Neural cell (in vitro differentiated cells): ENCODE measurements at regions not wholly inside any gene's neighbourhood (a gene's known extent, or its start where the extent isn't known, plus 50 kb on each side); places are given as distances from the start of the nearest gene placed in this dataset.

Source experiments
- H2AFZ ChIP-seq: fragments of 200-600, 300-800 bp; sonication (generic), shearing (Covaris generic); 2 replicates; pipeline ENCODE4 v1.6.0; 2014; ENCODE audit warnings: low read depth, mild to moderate bottlenecking, antibody characterized with exemption, low read length, moderate library complexity
- H3F3A ChIP-seq: fragments of 200-600 bp; shearing (Covaris generic); 2 replicates; pipeline ENCODE4 v1.6.1; 2016; ENCODE audit warnings: mild to moderate bottlenecking, moderate library complexity, mixed read lengths, antibody characterized with exemption, low read length; ENCODE audit not compliant: insufficient read depth, poor library complexity, severe bottlenecking
- H3K27ac ChIP-seq: fragments of 200-600, 300-800 bp; sonication (generic), shearing (Covaris generic); 2 replicates; pipeline ENCODE4 v1.5.1; 2014; ENCODE audit warnings: mild to moderate bottlenecking, low read length, moderate library complexity
- H3K27me3 ChIP-seq: fragments of 300-800, 200-600 bp; sonication (generic), shearing (Covaris generic); 2 replicates; pipeline ENCODE4 v1.6.0; 2014; ENCODE audit warnings: mild to moderate bottlenecking, low read depth, low read length, moderate library complexity; ENCODE audit not compliant: insufficient read depth
- H3K36me3 ChIP-seq: fragments of 300-800, 200-600 bp; sonication (generic), shearing (Covaris generic); 2 replicates; pipeline ENCODE4 v1.5.1; 2014; ENCODE audit warnings: mild to moderate bottlenecking, antibody characterized with exemption, low read length, moderate library complexity; ENCODE audit not compliant: insufficient read depth
- H3K4me2 ChIP-seq: fragments of 300-800, 200-600 bp; sonication (generic), shearing (Covaris generic); 2 replicates; pipeline ENCODE4 v1.6.0; 2014; ENCODE audit warnings: mild to moderate bottlenecking, low read length
- H3K4me3 ChIP-seq: fragments of 300-800, 200-600 bp; sonication (generic), shearing (Covaris generic); 2 replicates; pipeline ENCODE4 v1.5.1; 2014; ENCODE audit warnings: mild to moderate bottlenecking, low read length, moderate library complexity
- H3K79me2 ChIP-seq: fragments of 200-600 bp; shearing (Covaris generic); replicated peaks from 2 replicates; pipeline ENCODE4 v1.6.0; 2014; ENCODE audit warnings: mild to moderate bottlenecking, low read length, moderate library complexity; ENCODE audit not compliant: insufficient read depth
- H3K9ac ChIP-seq: fragments of 300-800, 200-600 bp; sonication (generic), shearing (Covaris generic); 2 replicates; pipeline ENCODE4 v1.6.1; 2016; ENCODE audit warnings: mild to moderate bottlenecking, low read length, mixed read lengths
- H3K9me2 ChIP-seq: fragments of 200-600 bp; shearing (Covaris generic); 2 replicates; pipeline ENCODE4 v1.6.1; 2016; ENCODE audit warnings: mild to moderate bottlenecking, low read length, mixed read lengths; ENCODE audit not compliant: insufficient read depth
- H3K9me3 ChIP-seq: fragments of 200-600, 300-800 bp; sonication (generic), shearing (Covaris generic); 2 replicates; pipeline ENCODE4 v1.6.1; 2016; ENCODE audit warnings: mild to moderate bottlenecking, mixed run types, low read length, moderate library complexity, mixed read lengths
- H4K20me1 ChIP-seq: fragments of 200-600 bp; shearing (Covaris generic); 2 replicates; pipeline ENCODE4 v1.6.1; 2016; ENCODE audit warnings: mild to moderate bottlenecking, mixed run types; ENCODE audit not compliant: insufficient read depth
- CTCF ChIP-seq: fragments of 450-650 bp; IDR thresholded peaks from 2 replicates; pipeline ENCODE4 v1.5.1; 2014; ENCODE audit warnings: antibody characterized with exemption, mild to moderate bottlenecking, moderate library complexity; ENCODE audit not compliant: poor library complexity, severe bottlenecking
- EP300 ChIP-seq: fragments of 450-650 bp; conservative IDR thresholded peaks from 2 replicates; pipeline ENCODE4 v1.6.1; 2014; ENCODE audit warnings: antibody characterized with exemption, mild to moderate bottlenecking, moderate library complexity; ENCODE audit not compliant: poor library complexity, severe bottlenecking
- EZH2 ChIP-seq: fragments of 200-600, 300-800 bp; shearing (Covaris generic), sonication (generic); IDR thresholded peaks from 2 replicates; pipeline ENCODE4 v1.6.1; 2014; ENCODE audit warnings: antibody characterized with exemption, low read length, borderline replicate concordance, mild to moderate bottlenecking; ENCODE audit not compliant: insufficient read depth, poor library complexity, severe bottlenecking
- MXI1 ChIP-seq: fragments of 450-650 bp; conservative IDR thresholded peaks from 2 replicates; pipeline ENCODE4 v1.6.1; 2014; ENCODE audit warnings: antibody characterized with exemption, mild to moderate bottlenecking; ENCODE audit not compliant: poor library complexity, severe bottlenecking
- POLR2AphosphoS5 ChIP-seq: IDR thresholded peaks from 2 replicates; pipeline ENCODE4 v1.6.1; 2012
- RAD21 ChIP-seq: fragments of 450-650 bp; conservative IDR thresholded peaks from 2 replicates; pipeline ENCODE4 v1.6.1; 2014; ENCODE audit warnings: antibody characterized with exemption, mild to moderate bottlenecking, moderate library complexity
- SMC3 ChIP-seq: fragments of 450-650 bp; conservative IDR thresholded peaks from 2 replicates; pipeline ENCODE4 v1.6.1; 2014; ENCODE audit warnings: antibody characterized with exemption, mild to moderate bottlenecking, moderate library complexity; ENCODE audit not compliant: poor library complexity
- TAF1 ChIP-seq: IDR thresholded peaks from 2 replicates; pipeline ENCODE4 v1.6.1; 2012; ENCODE audit warnings: low read depth
- TF ChIP-seq, protein P1 (sequence below): IDR thresholded peaks from 2 replicates; pipeline ENCODE4 v1.6.1; 2012; ENCODE audit warnings: borderline replicate concordance

GRCh38 chr6:40692337-40692736, 105.2 kb upstream of the LRFN2 start:
- no peak overlapping the region for H3K4me2 ChIP-seq
- no peak overlapping the region for H2AFZ ChIP-seq
- H3K9me2 ChIP-seq, result no peaks in the 10 kb centered on the region
- no peaks in the 10 kb centered on the region for H3K27me3 ChIP-seq
- H3K36me3 ChIP-seq, result no peaks in the 10 kb centered on the region
- H4K20me1 ChIP-seq, result no peaks in the 10 kb centered on the region
- H3K9ac ChIP-seq, result no peak overlapping the region
- no peaks in the 10 kb centered on the region for H3K79me2 ChIP-seq
- H3K4me3 ChIP-seq, result no peak overlapping the region
- TF ChIP-seq RAD21, result no peak
- no peak for TF ChIP-seq CTCF
- TF ChIP-seq POLR2AphosphoS5, result no peak
- no peak for TF ChIP-seq EP300
- no peak for TF ChIP-seq SMC3
- TF ChIP-seq, protein P1, sequence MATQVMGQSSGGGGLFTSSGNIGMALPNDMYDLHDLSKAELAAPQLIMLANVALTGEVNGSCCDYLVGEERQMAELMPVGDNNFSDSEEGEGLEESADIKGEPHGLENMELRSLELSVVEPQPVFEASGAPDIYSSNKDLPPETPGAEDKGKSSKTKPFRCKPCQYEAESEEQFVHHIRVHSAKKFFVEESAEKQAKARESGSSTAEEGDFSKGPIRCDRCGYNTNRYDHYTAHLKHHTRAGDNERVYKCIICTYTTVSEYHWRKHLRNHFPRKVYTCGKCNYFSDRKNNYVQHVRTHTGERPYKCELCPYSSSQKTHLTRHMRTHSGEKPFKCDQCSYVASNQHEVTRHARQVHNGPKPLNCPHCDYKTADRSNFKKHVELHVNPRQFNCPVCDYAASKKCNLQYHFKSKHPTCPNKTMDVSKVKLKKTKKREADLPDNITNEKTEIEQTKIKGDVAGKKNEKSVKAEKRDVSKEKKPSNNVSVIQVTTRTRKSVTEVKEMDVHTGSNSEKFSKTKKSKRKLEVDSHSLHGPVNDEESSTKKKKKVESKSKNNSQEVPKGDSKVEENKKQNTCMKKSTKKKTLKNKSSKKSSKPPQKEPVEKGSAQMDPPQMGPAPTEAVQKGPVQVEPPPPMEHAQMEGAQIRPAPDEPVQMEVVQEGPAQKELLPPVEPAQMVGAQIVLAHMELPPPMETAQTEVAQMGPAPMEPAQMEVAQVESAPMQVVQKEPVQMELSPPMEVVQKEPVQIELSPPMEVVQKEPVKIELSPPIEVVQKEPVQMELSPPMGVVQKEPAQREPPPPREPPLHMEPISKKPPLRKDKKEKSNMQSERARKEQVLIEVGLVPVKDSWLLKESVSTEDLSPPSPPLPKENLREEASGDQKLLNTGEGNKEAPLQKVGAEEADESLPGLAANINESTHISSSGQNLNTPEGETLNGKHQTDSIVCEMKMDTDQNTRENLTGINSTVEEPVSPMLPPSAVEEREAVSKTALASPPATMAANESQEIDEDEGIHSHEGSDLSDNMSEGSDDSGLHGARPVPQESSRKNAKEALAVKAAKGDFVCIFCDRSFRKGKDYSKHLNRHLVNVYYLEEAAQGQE, result no peak
- no peaks in the 10 kb centered on the region for H3K9me3 ChIP-seq
- no peak overlapping the region for H3K27ac ChIP-seq
- no peaks in the 10 kb centered on the region for H3F3A ChIP-seq

DNA sequence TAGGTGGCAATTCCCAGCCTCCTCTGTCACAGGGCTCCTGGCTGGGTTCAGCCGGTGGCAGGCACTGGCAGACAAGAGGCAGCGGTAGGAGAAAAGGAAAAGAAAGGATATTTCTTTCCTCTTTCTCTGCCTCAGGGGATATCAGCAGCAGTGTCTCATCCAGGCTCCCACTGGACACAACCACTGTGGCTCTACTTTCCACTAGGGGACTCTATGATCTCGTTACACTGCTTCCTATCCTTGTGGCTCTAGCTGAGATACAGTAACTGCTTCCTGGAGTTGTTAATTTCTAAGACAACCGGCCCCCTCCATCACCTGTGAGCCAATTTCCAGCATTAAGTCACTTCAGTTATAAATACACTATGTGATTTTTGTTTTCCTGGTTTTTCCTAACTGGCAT, 102.0 kb upstream of the LRFN2 start:
- Histone ChIP-seq H3K4me2 (no peak overlapping the region), H3K9me3 (no peaks in the 10 kb centered on the region), H3K4me3 (no peak overlapping the region), H2AFZ (no peak overlapping the region), H3K9ac (no peak overlapping the region), H3F3A (no peaks in the 10 kb centered on the region), H3K27me3 (no peaks in the 10 kb centered on the region), H3K9me2 (no peaks in the 10 kb centered on the region), H3K36me3 (no peaks in the 10 kb centered on the region), H3K79me2 (no peaks in the 10 kb centered on the region), H4K20me1 (no peaks in the 10 kb centered on the region), H3K27ac (no peak overlapping the region)
- TF ChIP-seq CTCF (no peak), TAF1 (no peak), MXI1 (no peak), POLR2AphosphoS5 (no peak), EZH2 (no peak), SMC3 (no peak), RAD21 (no peak), EP300 (no peak)
- TF ChIP-seq, protein P1, result no peak
